Epithelial cell of prostate (primary cell): ENCODE measurements at regions not wholly inside any gene's neighbourhood (a gene's known extent, or its start where the extent isn't known, plus 50 kb on each side); places are given as distances from the start of the nearest gene placed in this dataset.
A peak's percentile ranks its signal among the peaks of the same experiment; 100 is the strongest.
"Not testable (repeated sequence)": the region's sequence is repeated elsewhere in the genome, so short reads cannot be mapped to it uniquely, and the experiment has no call there.

ENCODE experiments used
- DNase-seq: peaks from one replicate; pipeline ENCODE4 v3.0.0-alpha.2; 2011; ENCODE audit warnings: low read depth, low spot score
- H3K27ac ChIP-seq: fragments of 450-650 bp; 2 replicates; pipeline ENCODE4 v1.5.1; 2017; ENCODE audit warnings: mild to moderate bottlenecking

DNA sequence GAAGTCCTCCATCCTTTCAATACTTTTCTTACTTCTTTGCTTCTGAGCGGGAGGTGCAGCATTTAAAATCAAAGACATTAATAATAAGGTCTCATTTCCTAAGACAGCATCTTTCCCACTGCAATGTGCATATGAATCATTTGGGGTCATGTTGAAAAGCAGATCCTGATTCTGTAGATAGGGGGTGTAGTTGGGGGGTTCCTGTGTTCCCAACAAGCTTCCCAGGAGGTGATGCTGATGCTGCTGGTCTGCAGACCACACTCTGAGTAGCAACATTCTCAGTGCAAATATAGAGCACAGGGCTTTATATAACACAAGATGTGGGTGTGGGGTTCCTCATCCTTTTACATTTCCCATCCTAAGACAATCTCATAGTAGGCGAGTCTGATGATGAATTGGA lies 126.5 kb upstream of the PALM2AKAP2 start:
- DNase-seq = no peak

GRCh38 chr9:109663978-109664377 lies 116.0 kb upstream of the PALM2AKAP2 start:
- not testable (repeated sequence) for DNase-seq, H3K27ac ChIP-seq

More for the DNA sequence above, 126.5 kb upstream of the PALM2AKAP2 start:
- no peak overlapping the region for H3K27ac ChIP-seq

DNA sequence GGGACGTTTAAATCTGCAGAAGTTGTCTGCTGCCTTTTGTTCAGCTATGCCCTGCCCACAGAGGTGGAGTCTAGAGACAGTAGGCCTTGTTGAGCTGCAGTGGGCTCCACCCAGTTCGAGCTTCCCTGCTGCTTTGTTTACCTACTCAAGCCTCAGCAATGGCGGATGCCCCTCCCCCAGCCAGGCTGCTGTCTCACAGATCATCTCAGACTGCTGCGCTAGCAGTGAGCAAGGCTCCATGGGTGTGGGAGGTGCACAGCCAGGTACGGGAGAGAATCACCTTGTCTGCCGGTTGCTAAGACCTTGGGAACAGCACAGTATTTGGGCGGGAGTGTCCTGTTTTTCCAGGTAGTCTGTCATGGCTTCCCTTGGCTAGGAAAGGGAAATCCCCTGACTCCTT lies 114.3 kb upstream of the PALM2AKAP2 start:
- H3K27ac ChIP-seq, DNase-seq: not testable (repeated sequence)

DNA sequence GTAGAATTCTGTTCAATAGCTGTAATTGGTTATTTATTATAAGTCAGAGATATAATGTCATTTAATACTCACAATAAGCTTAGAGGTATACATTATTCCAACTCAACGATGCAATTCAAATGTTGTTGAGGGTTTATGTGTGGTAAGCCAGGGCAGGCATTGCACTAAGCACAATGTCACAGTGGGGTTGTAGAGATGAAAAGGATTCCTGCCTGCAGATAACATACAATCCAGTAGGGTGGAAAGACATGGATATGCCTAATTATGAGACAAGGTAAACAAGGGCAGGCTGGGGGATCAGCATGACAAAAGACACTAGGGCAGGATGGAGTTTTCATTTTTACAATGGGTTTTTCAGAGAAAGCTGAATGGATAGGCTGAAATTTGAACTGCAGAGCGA lies 98.7 kb upstream of the PALM2AKAP2 start:
- DNase-seq = no peak
- H3K27ac ChIP-seq = no peak overlapping the region

GRCh38 chr9:109682227-109682626 lies 97.8 kb upstream of the PALM2AKAP2 start:
- no peak for DNase-seq
- H3K27ac ChIP-seq = no peak overlapping the region

DNA sequence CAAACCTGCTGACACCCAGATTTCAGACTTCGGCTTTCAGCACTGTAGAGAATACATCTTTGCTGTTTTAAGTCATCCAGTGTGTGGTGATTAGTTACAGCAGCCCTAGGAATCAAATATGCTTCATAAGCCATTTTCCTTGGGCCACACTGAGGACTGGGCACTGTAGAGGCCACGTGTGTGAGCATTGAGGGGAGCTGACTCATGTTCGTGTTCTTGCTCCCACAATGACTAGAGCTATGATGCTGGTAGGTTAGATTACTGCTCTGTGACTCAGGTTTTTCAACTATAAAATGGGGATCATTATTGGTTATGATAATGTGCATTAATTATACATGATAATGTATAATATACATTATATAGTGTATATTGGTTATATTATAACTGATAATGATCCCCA lies 96.5 kb upstream of the PALM2AKAP2 start:
- no peak overlapping the region for H3K27ac ChIP-seq
- no peak for DNase-seq

GRCh38 chr9:109689701-109690100 lies 90.3 kb upstream of the PALM2AKAP2 start:
- DNase-seq = no peak
- H3K27ac ChIP-seq = no peak overlapping the region

DNA sequence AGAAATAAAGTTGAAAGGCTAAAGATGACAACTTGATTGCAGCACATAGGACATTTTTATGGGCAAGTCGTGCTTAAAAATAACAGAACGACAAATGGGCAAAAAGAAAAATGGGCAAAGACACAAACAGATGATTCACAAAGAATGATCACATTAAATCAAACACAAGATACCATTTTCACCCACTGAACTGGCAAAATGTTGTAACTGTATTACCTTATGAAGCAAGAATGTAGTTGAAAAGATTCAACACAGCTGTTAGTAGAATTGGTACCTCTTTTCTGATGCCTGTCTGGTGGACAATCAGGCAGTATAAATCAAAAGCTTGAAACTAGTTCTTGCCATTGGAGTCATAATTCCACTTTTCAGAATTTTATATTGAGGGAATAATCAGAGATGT lies 81.0 kb upstream of the PALM2AKAP2 start:
- no peak overlapping the region for H3K27ac ChIP-seq
- no peak for DNase-seq

DNA sequence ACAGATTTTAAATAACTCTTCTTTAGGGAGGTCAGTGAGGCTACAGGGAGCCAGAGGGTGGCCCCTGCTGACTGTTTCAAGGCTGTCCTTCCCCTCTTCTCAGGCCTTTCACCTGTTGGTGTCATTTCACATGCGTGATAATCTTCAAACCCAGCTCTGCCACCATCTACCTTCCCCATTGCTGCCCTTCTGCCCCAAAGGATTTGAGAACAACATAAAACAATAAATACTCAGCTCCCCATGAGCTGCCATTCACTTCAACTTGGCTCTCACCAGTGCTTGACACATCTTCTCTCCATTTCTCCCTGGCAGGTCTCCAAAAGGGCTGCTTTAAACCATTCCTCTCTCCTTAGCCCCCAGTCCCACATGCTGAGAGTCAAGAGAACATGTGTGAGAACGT lies 75.5 kb upstream of the PALM2AKAP2 start:
- DNase-seq = no peak

DNA sequence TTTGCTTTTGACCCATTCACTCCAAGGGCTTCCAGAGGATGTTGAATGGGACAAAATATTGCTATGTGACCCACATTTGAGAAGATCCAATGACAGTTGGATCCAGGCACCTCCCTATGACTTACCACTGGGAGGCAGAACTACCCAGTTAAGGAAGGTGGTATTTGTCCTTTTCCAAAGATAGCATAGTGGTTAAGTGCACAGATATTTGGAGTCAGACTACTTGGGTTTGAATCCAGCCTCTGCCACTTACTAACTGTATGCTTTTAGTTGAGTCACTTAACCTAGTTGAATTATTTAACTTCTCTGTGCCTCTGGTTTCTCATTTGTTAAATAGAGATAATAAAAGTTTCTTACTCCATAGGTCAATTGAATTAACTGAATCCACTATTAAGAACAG lies 74.5 kb upstream of the PALM2AKAP2 start:
- DNase-seq = peak; percentile 16
- H3K27ac ChIP-seq = no peak overlapping the region

More for the DNA sequence above, 75.5 kb upstream of the PALM2AKAP2 start:
- H3K27ac ChIP-seq = no peak overlapping the region

DNA sequence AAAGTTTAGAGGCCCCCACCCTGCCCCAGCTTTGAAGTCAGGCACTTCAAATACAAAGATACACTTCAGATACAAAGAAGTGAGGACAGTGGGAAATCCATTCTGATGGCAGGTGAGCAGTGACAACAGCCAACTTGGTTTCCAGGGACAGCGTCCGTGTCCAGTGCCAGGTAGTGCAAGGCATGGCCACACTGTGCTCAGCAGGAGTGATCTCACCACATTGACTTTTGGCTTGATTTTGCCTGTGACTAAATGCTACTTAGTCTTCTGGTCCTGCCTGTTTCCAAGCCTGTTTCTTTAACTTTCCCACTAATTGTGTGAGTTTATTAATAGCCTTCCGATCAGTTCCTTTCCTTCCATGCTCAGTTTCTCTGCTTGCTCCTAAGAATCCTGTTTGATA lies 72.6 kb upstream of the PALM2AKAP2 start:
- DNase-seq = no peak
- H3K27ac ChIP-seq = no peak overlapping the region

GRCh38 chr9:109708451-109708945 lies 71.5 kb upstream of the PALM2AKAP2 start:
- no peak overlapping the region for H3K27ac ChIP-seq
- no peak for DNase-seq

DNA sequence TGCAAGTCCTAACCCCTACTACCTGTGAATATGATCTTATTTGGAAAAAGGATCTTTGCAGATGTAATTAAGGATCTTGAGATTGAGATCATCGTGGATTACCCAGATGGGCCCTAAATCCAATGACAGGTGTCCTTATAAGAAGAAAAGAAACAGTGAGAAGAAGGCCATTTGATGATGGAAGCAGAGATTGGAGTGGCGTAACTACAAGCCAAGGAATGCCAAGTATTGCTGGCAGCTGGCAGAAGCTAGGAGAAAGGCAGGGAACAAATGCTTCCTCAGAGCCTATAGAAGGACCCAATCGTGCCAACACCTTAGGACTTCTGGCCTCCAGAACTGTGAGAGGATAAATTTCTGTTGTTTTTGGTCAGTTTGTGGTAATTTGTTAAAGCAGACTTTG lies 70.1 kb upstream of the PALM2AKAP2 start:
- H3K27ac ChIP-seq = no peak overlapping the region
- no peak for DNase-seq

DNA sequence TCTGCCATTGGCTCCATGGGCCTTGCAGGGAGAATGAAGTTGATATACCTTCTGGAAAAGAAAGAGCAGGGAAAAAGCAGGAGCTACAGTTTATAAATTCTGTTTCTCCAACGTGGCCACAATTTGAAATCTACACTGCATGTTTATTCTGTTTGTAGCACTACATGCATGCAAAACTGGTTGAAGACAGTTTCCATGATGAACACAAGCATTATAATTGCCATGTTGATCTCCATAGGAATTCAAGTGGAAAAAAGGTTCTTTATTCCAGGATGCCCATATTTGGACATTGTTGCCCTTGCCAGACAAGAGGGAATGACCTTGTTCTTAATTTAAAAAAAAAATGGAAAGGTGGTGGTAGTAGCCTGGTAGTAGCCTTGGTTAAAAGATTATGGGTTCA lies 69.2 kb upstream of the PALM2AKAP2 start:
- H3K27ac ChIP-seq = no peak overlapping the region
- DNase-seq = no peak

DNA sequence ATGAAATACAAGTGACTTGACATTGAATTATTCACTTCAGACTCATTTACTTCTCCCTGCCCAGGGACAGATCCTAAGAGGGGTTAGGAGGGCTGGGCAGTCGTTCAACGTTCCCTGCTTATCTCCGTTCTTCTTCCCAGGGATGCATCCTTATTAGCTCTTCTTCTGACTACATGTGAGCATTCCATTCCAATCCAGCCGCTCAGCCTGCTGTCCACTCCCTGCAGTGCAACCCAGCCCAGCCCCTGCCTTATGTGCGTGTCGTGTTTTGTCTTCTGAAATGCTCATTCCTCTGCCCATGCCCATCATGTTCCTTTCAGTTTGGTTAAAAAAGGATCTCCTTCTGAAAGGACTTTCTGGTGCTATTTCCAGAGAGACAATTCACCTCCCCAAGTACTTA lies 64.7 kb upstream of the PALM2AKAP2 start:
- DNase-seq = no peak
- no peak overlapping the region for H3K27ac ChIP-seq

GRCh38 chr9:109716631-109717030 lies 63.4 kb upstream of the PALM2AKAP2 start:
- no peak for DNase-seq
- H3K27ac ChIP-seq = no peak overlapping the region

DNA sequence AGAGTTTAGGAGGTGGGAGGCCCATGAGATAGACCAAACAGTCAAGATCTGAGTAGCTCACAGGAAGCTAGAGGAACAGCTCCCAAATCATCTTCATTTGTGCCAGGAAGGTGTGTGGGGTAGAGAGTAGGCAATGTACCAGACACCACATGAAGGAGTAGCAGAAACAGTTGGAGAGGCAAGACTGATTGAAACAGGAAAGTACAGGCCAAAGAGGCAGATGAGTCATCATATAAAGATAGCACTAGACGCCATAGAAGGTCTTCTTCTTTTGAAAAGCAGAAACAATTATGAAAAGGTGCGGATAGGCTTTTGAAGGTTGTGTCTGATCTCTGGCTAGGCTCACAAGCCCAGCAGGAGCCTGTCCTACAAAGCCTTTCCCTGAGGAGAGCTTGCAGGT lies 62.7 kb upstream of the PALM2AKAP2 start:
- DNase-seq = no peak
- H3K27ac ChIP-seq = no peak overlapping the region

- DNase-seq = no peak
- no peak overlapping the region for H3K27ac ChIP-seq
Measured at GRCh38 chr9:109718861-109719260, 61.1 kb upstream of the PALM2AKAP2 start.

GRCh38 chr9:109721001-109721400 lies 59.0 kb upstream of the PALM2AKAP2 start:
- no peak for DNase-seq
- no peak overlapping the region for H3K27ac ChIP-seq

GRCh38 chr9:109722007-109722406 lies 58.0 kb upstream of the PALM2AKAP2 start:
- no peak overlapping the region for H3K27ac ChIP-seq
- no peak for DNase-seq

DNA sequence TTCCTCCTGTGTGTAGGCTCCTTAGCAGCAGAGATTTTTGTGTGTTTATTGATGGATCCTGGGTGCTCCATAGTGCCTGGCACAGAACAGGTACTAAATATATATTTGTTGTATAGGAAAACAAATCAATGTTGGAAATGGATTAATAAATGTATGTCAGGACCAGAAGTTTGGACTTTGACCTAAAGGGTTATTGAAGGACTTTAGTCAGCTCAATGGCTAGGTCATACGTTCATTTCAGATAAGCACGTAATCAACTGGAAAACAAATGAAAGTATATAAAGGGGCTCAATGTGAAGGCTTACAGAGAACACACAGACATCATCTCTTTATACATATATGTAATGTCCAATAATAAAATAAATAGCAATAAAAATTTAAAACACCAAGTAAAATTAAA lies 56.2 kb upstream of the PALM2AKAP2 start:
- DNase-seq = no peak
- no peak overlapping the region for H3K27ac ChIP-seq

- H3K27ac ChIP-seq = no peak overlapping the region
- no peak for DNase-seq
Measured at GRCh38 chr9:109725460-109725859, 54.5 kb upstream of the PALM2AKAP2 start.

DNA sequence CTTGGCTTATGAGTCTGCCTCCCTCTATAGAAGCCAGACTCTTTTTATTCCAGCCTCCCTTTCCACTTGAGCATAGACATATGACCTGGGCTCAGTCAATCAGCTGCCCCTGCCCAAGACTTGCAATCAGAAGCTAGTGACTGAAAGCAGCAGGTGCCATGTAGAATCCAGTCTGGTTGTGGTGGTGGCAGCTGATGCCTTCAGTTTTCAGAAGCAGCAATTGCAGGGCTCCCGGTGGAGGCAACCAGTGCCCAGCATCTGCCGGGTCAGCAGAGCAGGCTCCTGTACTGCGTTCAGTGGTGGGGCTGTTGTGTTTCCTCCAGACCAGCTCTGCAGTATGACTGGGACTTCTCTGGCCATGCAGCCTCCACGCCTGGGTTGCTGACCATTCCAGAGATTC lies 53.9 kb upstream of the PALM2AKAP2 start:
- no peak for DNase-seq
- no peak overlapping the region for H3K27ac ChIP-seq
